GM13976 (cell line): ENCODE measurements at regions not wholly inside any gene's neighbourhood (a gene's known extent, or its start where the extent isn't known, plus 50 kb on each side); places are given as distances from the start of the nearest gene placed in this dataset.

Source experiments
- DNase-seq: peaks from one replicate; pipeline ENCODE4 v3.0.0; 2012; ENCODE audit warnings: low spot score
- CTCF ChIP-seq: IDR thresholded peaks from 2 replicates; pipeline ENCODE4 v1.5.1; 2012; ENCODE audit warnings: borderline replicate concordance, mild to moderate bottlenecking; ENCODE audit not compliant: insufficient read depth; ENCODE audit errors: extremely low read depth, missing control alignments, control extremely low read depth
- in situ Hi-C: fragments of 300-500 bp; cut with MboI; formaldehyde crosslinking; loops from one replicate; pipeline ENCODE4 v1.12.0; 2022; ENCODE audit warnings: low sequenced_read_pairs, mixed read lengths, inconsistent platforms; ENCODE audit not compliant: unreplicated experiment

GRCh38 chr12:24436667-24437066 lies 487.2 kb upstream of the SOX5 start:
- no peak for DNase-seq
- TF ChIP-seq CTCF = no peak
- in situ Hi-C loops = no loop called here

GRCh38 chr12:24431872-24432271 lies 482.4 kb upstream of the SOX5 start:
- in situ Hi-C loops = no loop called here
- no peak for DNase-seq

GRCh38 chr12:24427776-24428175 lies 478.3 kb upstream of the SOX5 start:
- no peak for DNase-seq
- in situ Hi-C loops = no loop called here
- no peak for TF ChIP-seq CTCF

More at GRCh38 chr12:24431872-24432271, 482.4 kb upstream of the SOX5 start:
- TF ChIP-seq CTCF = no peak

- no peak for DNase-seq
- in situ Hi-C loops = no loop called here
- no peak for TF ChIP-seq CTCF
These were observed 476.1 kb upstream of the SOX5 start for GRCh38 chr12:24425601-24425970.

GRCh38 chr12:24424889-24425600 lies 475.6 kb upstream of the SOX5 start:
- in situ Hi-C loops = no loop called here
- DNase-seq = no peak
- TF ChIP-seq CTCF = no peak

GRCh38 chr12:24424376-24424775 lies 474.9 kb upstream of the SOX5 start:
- in situ Hi-C loops = no loop called here
- TF ChIP-seq CTCF = no peak
- DNase-seq = no peak
